ENCODE measurements at regions not wholly inside any gene's neighbourhood (a gene's known extent, or its start where the extent isn't known, plus 50 kb on each side); places are given as distances from the start of the nearest gene placed in this dataset.

DNA sequence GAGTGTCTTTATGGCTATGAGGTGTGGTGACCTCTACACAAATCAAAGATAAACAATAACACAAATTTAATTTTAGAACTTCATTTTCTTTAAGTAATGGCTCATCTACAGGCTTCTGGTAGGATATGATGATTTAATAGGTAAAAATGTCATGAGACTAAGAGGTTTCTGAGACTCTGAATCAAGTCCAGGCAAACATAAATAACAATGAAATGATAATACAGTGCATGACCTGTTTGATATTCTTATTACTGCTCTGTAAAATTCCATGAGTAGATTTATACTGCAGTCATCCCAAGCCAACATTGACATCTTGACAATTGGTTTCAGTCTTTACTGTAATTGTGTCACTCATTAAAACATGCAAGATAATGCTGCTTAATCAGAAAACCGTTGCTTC is 936.8 kb downstream of the MCTP2 start:
- H3K56ac ChIP-seq (replicated peaks; ENCODE audit: insufficient read length, low read depth, low read length): no peak overlapping the region
- no peak overlapping the region for H3K4me3 ChIP-seq (ENCODE audit: extremely low read depth in 1 of 4, insufficient read depth in 2 of 4, low read depth in 3 of 4, low read length in 4 of 4)
- no peaks in the 10 kb centered on the region for H3K79me1 ChIP-seq (ENCODE audit: low read depth, low read length)
- no peak overlapping the region for H4K5ac ChIP-seq (ENCODE audit: insufficient read length, low read depth, low read length)
- H4K20me1 ChIP-seq (replicated peaks in 1 of 2; ENCODE audit: control insufficient read depth in 1 of 2, insufficient read depth in 2 of 2, low read length in 2 of 2): no peaks in the 10 kb centered on the region
- H2BK12ac ChIP-seq (ENCODE audit: low read depth, low read length): no peak overlapping the region
- no peaks in the 10 kb centered on the region for H3K27me3 ChIP-seq (replicated peaks in 1 of 4; ENCODE audit: control insufficient read depth in 3 of 4, extremely low read depth in 1 of 4, insufficient read depth in 3 of 4, low read length in 3 of 4)
- H3K4ac ChIP-seq (replicated peaks; ENCODE audit: insufficient read length, low read depth, low read length): no peak overlapping the region
- no peak overlapping the region for H3K27ac ChIP-seq (ENCODE audit: low read depth, low read length)
- H2AK5ac ChIP-seq (ENCODE audit: low read depth, low read length): no peak overlapping the region
- H3K9ac ChIP-seq (replicated peaks in 1 of 4; ENCODE audit: extremely low read depth in 1 of 4, low read depth in 3 of 4, low read length in 3 of 4): no peak overlapping the region
- no peaks in the 10 kb centered on the region for H3K23me2 ChIP-seq (ENCODE audit: low read depth, low read length)
- FAIRE-seq: no peak
- TF ChIP-seq POLR2AphosphoS5 (IDR thresholded peaks at IDR 0.05; ENCODE audit: low read depth, low read length) (no peak), CBX8 (IDR thresholded peaks at IDR 0.05; ENCODE audit: borderline replicate concordance, low read depth, low read length) (no peak), RBBP5 (IDR thresholded peaks at IDR 0.05; ENCODE audit: borderline replicate concordance, low read depth, low read length) (no peak), JUND (IDR thresholded peaks at IDR 0.05; ENCODE audit: low read length) (no peak), CEBPB (IDR thresholded peaks at IDR 0.05; ENCODE audit: low read depth, low read length) (no peak), CHD1 (IDR thresholded peaks at IDR 0.05; ENCODE audit: low read depth, low read length) (no peak), EGR1 (IDR thresholded peaks at IDR 0.05; ENCODE audit: borderline replicate concordance, low read depth, low read length) (no peak), BACH1 (IDR thresholded peaks at IDR 0.05; ENCODE audit: low read length) (no peak), CREB1 (IDR thresholded peaks at IDR 0.05) (no peak)
- TF ChIP-seq, protein P1, sequence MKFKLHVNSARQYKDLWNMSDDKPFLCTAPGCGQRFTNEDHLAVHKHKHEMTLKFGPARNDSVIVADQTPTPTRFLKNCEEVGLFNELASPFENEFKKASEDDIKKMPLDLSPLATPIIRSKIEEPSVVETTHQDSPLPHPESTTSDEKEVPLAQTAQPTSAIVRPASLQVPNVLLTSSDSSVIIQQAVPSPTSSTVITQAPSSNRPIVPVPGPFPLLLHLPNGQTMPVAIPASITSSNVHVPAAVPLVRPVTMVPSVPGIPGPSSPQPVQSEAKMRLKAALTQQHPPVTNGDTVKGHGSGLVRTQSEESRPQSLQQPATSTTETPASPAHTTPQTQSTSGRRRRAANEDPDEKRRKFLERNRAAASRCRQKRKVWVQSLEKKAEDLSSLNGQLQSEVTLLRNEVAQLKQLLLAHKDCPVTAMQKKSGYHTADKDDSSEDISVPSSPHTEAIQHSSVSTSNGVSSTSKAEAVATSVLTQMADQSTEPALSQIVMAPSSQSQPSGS (IDR thresholded peaks at IDR 0.05; ENCODE audit: low read length): no peak
- H2BK20ac ChIP-seq (ENCODE audit: low read length): no peak overlapping the region
- no peak overlapping the region for H3K4me2 ChIP-seq (ENCODE audit: insufficient read depth in 1 of 2, low read depth in 2 of 2, low read length in 2 of 2)
- DNase-seq (ENCODE audit: low read depth in 1 of 2, low spot score in 2 of 2): no peak
- no peak overlapping the region for H2AFZ ChIP-seq (ENCODE audit: low read length)
- H3K9me3 ChIP-seq (ENCODE audit: insufficient read depth in 2 of 2, low read depth in 1 of 2, low read length in 1 of 2): no peaks in the 10 kb centered on the region
- H2BK15ac ChIP-seq (ENCODE audit: low read length): no peak overlapping the region
- H2BK120ac ChIP-seq (replicated peaks; ENCODE audit: low read depth, low read length): no peak overlapping the region
- ChIA-PET POLR2A (ENCODE audit: partially characterized antibody) (no interaction called here), CTCF (ENCODE audit: partially characterized antibody) (no interaction called here)
- no peak overlapping the region for H3K23ac ChIP-seq (ENCODE audit: insufficient read length)
- no peaks in the 10 kb centered on the region for H3K36me3 ChIP-seq (ENCODE audit: control insufficient read depth in 2 of 4, insufficient read depth in 4 of 4, low read length in 3 of 4)
- 94% methylated on average over 1 of the region's 1 CpG; no CpG with 5 or more reads in 1 of the 2 experiments for WGBS, 2 experiments (ENCODE audit: extremely low coverage in 1 of 2, insufficient coverage in 1 of 2, insufficient read length in 1 of 2, insufficient replicate concordance in 2 of 2, low coverage in 1 of 2, low lambda C conversion rate in 2 of 2, missing lambda C conversion rate in 1 of 2)
- H3K79me2 ChIP-seq (ENCODE audit: control insufficient read depth in 1 of 2, insufficient read depth in 2 of 2, low read length in 2 of 2): no peaks in the 10 kb centered on the region
- H4K91ac ChIP-seq (replicated peaks; ENCODE audit: insufficient read length, low read length): no peak overlapping the region
- no peak overlapping the region for H2BK5ac ChIP-seq (ENCODE audit: low read depth, low read length)
- no peak overlapping the region for H3K14ac ChIP-seq (ENCODE audit: insufficient read length)
- H4K8ac ChIP-seq (ENCODE audit: extremely low read depth, insufficient read depth, low read length): no peak overlapping the region
- H3K4me1 ChIP-seq (replicated peaks in 1 of 4; ENCODE audit: control insufficient read depth in 3 of 4, insufficient read depth in 4 of 4, low read length in 3 of 4): no peaks in the 10 kb centered on the region
- no peak overlapping the region for H3K18ac ChIP-seq (ENCODE audit: extremely low read depth, low read length)

Data from H1 (cell line).